ENCODE measurements at regions not wholly inside any gene's neighbourhood (a gene's known extent, or its start where the extent isn't known, plus 50 kb on each side); places are given as distances from the start of the nearest gene placed in this dataset.
A peak's percentile ranks its signal among the peaks of the same experiment; 100 is the strongest.

DNA sequence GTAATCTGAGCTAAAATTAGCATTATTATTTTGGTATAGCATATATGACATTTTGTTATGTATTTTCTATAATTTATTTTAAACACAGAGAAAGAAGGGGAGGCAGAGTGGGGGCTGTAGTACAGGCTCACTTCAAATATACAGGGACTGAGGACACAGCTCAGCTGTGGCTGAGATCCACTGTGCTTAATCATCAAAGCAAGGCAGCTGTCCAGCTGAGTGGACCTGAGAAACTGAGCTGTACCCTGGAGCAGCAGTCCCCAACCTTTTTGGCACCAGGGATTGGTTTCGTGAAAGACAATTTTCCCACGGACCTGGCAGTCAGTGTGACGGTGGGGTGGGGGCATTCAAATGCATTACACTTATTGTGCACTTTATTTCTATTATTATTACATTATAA lies 687.2 kb downstream of the RNF144A start:
- Histone ChIP-seq H3K9me3 (ENCODE audit: low read length) (peaks cover 2% of the 10 kb centered on the region; the same call in 1 of the 2 replicates), H3K4me1 (ENCODE audit: low read length) (peaks cover 6% of the 10 kb centered on the region), H3K27me3 (ENCODE audit: low read length) (no peaks in the 10 kb centered on the region), H3K4me2 (ENCODE audit: low read depth, low read length, poor library complexity, severe bottlenecking) (no peak overlapping the region), H3K36me3 (ENCODE audit: insufficient read depth, low read length) (no peaks in the 10 kb centered on the region), H2AFZ (ENCODE audit: low read length) (no peak overlapping the region), H3K4me3 (ENCODE audit: low read length) (no peak overlapping the region), H3K79me2 (ENCODE audit: low read length) (no peaks in the 10 kb centered on the region), H3K27ac (ENCODE audit: low read length) (no peak overlapping the region), H3K9me2 (replicated peaks; ENCODE audit: insufficient read depth, low read length) (no peaks in the 10 kb centered on the region), H3K9ac (ENCODE audit: low read length) (no peak overlapping the region), H4K20me1 (ENCODE audit: insufficient read depth, low read depth, low read length) (no peaks in the 10 kb centered on the region)
- no peak for DNase-seq

DNA sequence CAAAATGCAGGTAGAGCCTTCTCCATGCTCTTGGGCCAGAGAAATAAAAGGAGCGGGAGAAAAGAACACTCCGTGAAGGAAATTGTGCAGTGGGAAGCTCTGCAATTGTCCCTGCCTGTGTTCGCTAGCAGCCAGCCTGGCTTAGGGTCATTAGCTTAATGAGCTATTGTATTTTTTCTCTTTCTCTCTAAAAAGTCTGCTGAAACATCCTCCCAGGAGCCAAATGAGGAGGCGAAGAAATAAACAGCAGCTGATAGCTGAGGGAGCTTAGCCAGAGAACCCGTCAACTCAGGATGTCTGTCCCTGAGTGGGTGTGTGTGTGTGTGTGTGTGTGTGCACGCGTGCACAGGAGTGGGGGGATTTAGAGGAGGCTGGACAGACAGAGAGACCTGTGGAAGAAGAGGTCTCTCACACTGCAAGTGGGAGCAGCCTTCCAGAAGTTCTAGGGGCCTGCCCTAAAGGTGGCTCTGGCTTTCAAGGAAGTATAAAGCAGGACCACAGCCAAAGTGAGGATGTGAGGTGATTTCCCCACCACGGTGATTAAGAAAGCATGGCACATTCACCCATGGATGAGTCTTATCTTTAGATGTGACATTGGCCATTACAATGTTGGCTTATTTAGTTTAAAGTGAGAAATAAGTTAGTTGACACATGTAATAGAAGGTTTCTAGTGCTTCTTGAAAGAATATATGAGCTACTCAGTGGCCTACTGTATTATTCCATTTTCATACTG lies 690.4 kb downstream of the RNF144A start:
- no peak overlapping the region for H2AFZ ChIP-seq (ENCODE audit: low read length)
- no peak overlapping the region for H3K4me2 ChIP-seq (ENCODE audit: low read depth, low read length, poor library complexity, severe bottlenecking)
- no peak for DNase-seq

DNA sequence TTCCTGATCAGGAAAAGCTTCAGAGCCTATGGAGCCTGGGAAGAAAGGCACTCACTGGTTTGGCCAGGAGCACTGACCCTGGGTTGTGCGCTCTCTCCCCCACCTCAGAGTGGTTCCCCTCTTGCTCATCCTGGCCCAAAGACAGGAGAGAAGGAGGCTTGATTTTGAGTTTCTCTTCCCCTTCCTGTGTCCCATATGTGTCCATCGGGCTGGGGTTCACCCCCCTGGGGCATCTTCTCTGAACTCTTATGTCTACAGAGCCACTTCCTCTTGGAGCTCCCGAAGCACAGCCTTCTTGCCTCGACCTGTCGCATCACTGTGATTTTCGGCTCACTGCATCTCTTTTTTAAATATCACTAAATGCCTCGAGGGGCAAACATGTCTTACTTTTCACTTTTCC lies 692.3 kb downstream of the RNF144A start:
- H3K79me2 ChIP-seq (ENCODE audit: low read length), result no peaks in the 10 kb centered on the region
- H3K9me2 ChIP-seq (replicated peaks; ENCODE audit: insufficient read depth, low read length), result no peaks in the 10 kb centered on the region
- H3K9me3 ChIP-seq (ENCODE audit: low read length), result no peaks in the 10 kb centered on the region
- H2AFZ ChIP-seq (ENCODE audit: low read length), result no peak overlapping the region
- no peak overlapping the region for H3K4me3 ChIP-seq (ENCODE audit: low read length)
- peak overlapping the region; percentile 24 for H3K4me2 ChIP-seq (ENCODE audit: low read depth, low read length, poor library complexity, severe bottlenecking)
- H3K27ac ChIP-seq (ENCODE audit: low read length), result no peak overlapping the region
- H3K4me1 ChIP-seq (ENCODE audit: low read length), result peaks cover 16% of the 10 kb centered on the region
- no peak overlapping the region for H3K9ac ChIP-seq (ENCODE audit: low read length)
- H4K20me1 ChIP-seq (ENCODE audit: insufficient read depth, low read depth, low read length), result no peaks in the 10 kb centered on the region
- no peaks in the 10 kb centered on the region for H3K27me3 ChIP-seq (ENCODE audit: low read length)
- H3K36me3 ChIP-seq (ENCODE audit: insufficient read depth, low read length), result no peaks in the 10 kb centered on the region
- DNase-seq, result peak; percentile 64

More for the DNA sequence above, 690.4 kb downstream of the RNF144A start:
- H3K9me2 ChIP-seq (replicated peaks; ENCODE audit: insufficient read depth, low read length), result no peaks in the 10 kb centered on the region
- no peaks in the 10 kb centered on the region for H4K20me1 ChIP-seq (ENCODE audit: insufficient read depth, low read depth, low read length)
- no peaks in the 10 kb centered on the region for H3K36me3 ChIP-seq (ENCODE audit: insufficient read depth, low read length)
- H3K79me2 ChIP-seq (ENCODE audit: low read length), result no peaks in the 10 kb centered on the region
- no peak overlapping the region for H3K27ac ChIP-seq (ENCODE audit: low read length)
- peaks cover 16% of the 10 kb centered on the region for H3K4me1 ChIP-seq (ENCODE audit: low read length)
- H3K9me3 ChIP-seq (ENCODE audit: low read length), result no peaks in the 10 kb centered on the region
- H3K9ac ChIP-seq (ENCODE audit: low read length), result no peak overlapping the region
- H3K27me3 ChIP-seq (ENCODE audit: low read length), result no peaks in the 10 kb centered on the region
- no peak overlapping the region for H3K4me3 ChIP-seq (ENCODE audit: low read length)

DNA sequence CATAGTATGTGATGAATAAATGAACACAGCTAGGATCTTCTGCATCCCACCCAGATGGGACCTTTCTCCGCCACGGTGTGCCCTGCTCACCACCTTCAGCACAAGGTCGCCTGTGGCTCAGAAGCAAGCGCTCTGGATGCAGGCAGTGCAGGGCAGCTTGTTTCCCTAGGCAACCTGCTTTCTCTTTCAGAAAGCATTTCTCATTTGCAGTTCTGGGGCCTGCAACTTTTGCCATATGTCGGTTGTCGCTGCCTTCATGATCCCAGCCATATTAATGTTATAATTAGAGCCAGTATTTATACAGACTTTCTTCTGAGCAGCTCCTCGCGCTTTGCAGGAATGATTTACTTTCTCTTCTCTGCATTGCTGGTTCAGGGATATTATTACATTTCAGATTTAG lies 692.8 kb downstream of the RNF144A start:
- H2AFZ ChIP-seq (ENCODE audit: low read length), result no peak overlapping the region
- H3K9ac ChIP-seq (ENCODE audit: low read length), result no peak overlapping the region
- no peaks in the 10 kb centered on the region for H3K36me3 ChIP-seq (ENCODE audit: insufficient read depth, low read length)
- peak overlapping the region; percentile 24 for H3K4me2 ChIP-seq (ENCODE audit: low read depth, low read length, poor library complexity, severe bottlenecking)
- peaks cover 16% of the 10 kb centered on the region for H3K4me1 ChIP-seq (ENCODE audit: low read length)
- H4K20me1 ChIP-seq (ENCODE audit: insufficient read depth, low read depth, low read length), result no peaks in the 10 kb centered on the region
- no peaks in the 10 kb centered on the region for H3K9me2 ChIP-seq (replicated peaks; ENCODE audit: insufficient read depth, low read length)
- no peaks in the 10 kb centered on the region for H3K79me2 ChIP-seq (ENCODE audit: low read length)
- no peaks in the 10 kb centered on the region for H3K9me3 ChIP-seq (ENCODE audit: low read length)
- no peak overlapping the region for H3K27ac ChIP-seq (ENCODE audit: low read length)
- H3K27me3 ChIP-seq (ENCODE audit: low read length), result no peaks in the 10 kb centered on the region
- no peak overlapping the region for H3K4me3 ChIP-seq (ENCODE audit: low read length)
- no peak for DNase-seq

DNA sequence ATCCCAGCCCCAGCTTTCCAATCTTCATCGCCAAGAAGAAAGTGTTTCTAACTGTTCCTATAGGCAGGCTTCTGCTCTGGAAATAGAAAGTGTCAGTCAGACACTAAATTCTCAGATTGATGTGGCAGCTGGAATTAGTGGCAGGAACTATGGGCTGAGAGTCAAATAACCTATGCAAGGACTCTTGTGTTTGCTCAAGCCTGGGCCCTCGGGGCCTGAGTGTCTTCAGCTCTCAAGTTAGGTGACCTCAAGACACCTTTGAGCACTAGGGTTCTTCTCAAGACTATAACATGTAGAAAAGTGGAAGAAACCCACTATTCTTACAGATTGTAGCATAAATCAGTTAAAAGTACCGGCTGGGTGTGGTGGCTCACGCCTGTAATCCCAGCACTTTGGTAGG lies 694.5 kb downstream of the RNF144A start:
- Histone ChIP-seq H2AFZ (ENCODE audit: low read length) (no peak overlapping the region), H3K4me3 (ENCODE audit: low read length) (no peak overlapping the region), H3K4me1 (ENCODE audit: low read length) (peaks cover 16% of the 10 kb centered on the region), H3K36me3 (ENCODE audit: insufficient read depth, low read length) (no peaks in the 10 kb centered on the region), H3K9me2 (replicated peaks; ENCODE audit: insufficient read depth, low read length) (no peaks in the 10 kb centered on the region), H3K27me3 (ENCODE audit: low read length) (no peaks in the 10 kb centered on the region), H3K9me3 (ENCODE audit: low read length) (no peaks in the 10 kb centered on the region), H4K20me1 (ENCODE audit: insufficient read depth, low read depth, low read length) (no peaks in the 10 kb centered on the region), H3K4me2 (ENCODE audit: low read depth, low read length, poor library complexity, severe bottlenecking) (no peak overlapping the region), H3K79me2 (ENCODE audit: low read length) (no peaks in the 10 kb centered on the region), H3K27ac (ENCODE audit: low read length) (no peak overlapping the region), H3K9ac (ENCODE audit: low read length) (no peak overlapping the region)
- DNase-seq, result no peak

DNA sequence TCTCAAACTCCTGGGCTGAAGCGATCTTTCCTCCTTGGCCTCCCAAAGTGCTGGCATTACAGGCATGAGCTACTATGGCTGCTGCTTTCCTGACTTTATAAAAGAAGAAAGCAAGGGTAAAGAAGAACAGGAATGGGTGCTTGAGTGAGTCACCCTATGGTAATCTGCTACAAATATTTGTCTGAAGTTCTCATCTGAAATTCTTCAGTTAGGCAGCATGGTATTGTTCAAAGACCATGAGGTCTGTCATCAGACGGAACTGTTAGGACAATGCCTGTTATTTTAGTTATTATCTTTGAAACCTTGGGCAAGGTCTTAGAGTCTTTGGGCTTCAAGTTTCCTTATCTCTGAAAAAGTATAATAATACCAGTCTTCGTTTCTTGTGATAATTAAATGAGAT lies 695.8 kb downstream of the RNF144A start:
- H3K4me3 ChIP-seq (ENCODE audit: low read length), result no peak overlapping the region
- no peaks in the 10 kb centered on the region for H3K9me3 ChIP-seq (ENCODE audit: low read length)
- no peaks in the 10 kb centered on the region for H4K20me1 ChIP-seq (ENCODE audit: insufficient read depth, low read depth, low read length)

DNA sequence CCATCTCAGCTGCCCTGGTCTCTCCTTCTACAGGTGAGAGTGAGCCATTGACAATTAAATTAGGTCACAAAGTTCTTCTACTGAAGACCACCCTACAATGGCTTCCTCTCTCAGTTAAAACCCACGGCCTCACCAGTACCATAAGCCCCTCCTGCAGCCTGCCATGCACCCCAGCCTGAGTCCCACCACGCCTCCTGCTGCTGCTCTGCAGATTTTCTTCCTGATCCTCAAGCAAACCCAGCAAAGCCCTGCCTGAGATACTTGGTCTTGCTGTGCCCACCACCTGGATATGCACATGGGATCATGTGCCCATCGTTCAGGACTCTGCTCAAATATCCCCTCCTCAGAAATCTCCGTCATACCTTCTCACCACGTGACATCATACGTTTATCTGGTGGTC lies 696.6 kb downstream of the RNF144A start:
- no peak overlapping the region for H3K4me2 ChIP-seq (ENCODE audit: low read depth, low read length, poor library complexity, severe bottlenecking)
- no peak overlapping the region for H3K9ac ChIP-seq (ENCODE audit: low read length)
- H2AFZ ChIP-seq (ENCODE audit: low read length), result no peak overlapping the region
- DNase-seq, result no peak
- H3K27me3 ChIP-seq (ENCODE audit: low read length), result no peaks in the 10 kb centered on the region
- H3K4me3 ChIP-seq (ENCODE audit: low read length), result no peak overlapping the region
- no peaks in the 10 kb centered on the region for H4K20me1 ChIP-seq (ENCODE audit: insufficient read depth, low read depth, low read length)
- no peaks in the 10 kb centered on the region for H3K36me3 ChIP-seq (ENCODE audit: insufficient read depth, low read length)
- no peaks in the 10 kb centered on the region for H3K9me3 ChIP-seq (ENCODE audit: low read length)
- no peaks in the 10 kb centered on the region for H3K79me2 ChIP-seq (ENCODE audit: low read length)
- H3K4me1 ChIP-seq (ENCODE audit: low read length), result peaks cover 16% of the 10 kb centered on the region
- no peaks in the 10 kb centered on the region for H3K9me2 ChIP-seq (replicated peaks; ENCODE audit: insufficient read depth, low read length)
- no peak overlapping the region for H3K27ac ChIP-seq (ENCODE audit: low read length)

More for the DNA sequence above, 695.8 kb downstream of the RNF144A start:
- Histone ChIP-seq H3K9me2 (replicated peaks; ENCODE audit: insufficient read depth, low read length) (no peaks in the 10 kb centered on the region), H3K27ac (ENCODE audit: low read length) (no peak overlapping the region), H3K36me3 (ENCODE audit: insufficient read depth, low read length) (no peaks in the 10 kb centered on the region), H3K4me2 (ENCODE audit: low read depth, low read length, poor library complexity, severe bottlenecking) (no peak overlapping the region), H3K79me2 (ENCODE audit: low read length) (no peaks in the 10 kb centered on the region), H3K27me3 (ENCODE audit: low read length) (no peaks in the 10 kb centered on the region), H3K4me1 (ENCODE audit: low read length) (peaks cover 16% of the 10 kb centered on the region), H2AFZ (ENCODE audit: low read length) (no peak overlapping the region), H3K9ac (ENCODE audit: low read length) (no peak overlapping the region)
- DNase-seq, result no peak

DNA sequence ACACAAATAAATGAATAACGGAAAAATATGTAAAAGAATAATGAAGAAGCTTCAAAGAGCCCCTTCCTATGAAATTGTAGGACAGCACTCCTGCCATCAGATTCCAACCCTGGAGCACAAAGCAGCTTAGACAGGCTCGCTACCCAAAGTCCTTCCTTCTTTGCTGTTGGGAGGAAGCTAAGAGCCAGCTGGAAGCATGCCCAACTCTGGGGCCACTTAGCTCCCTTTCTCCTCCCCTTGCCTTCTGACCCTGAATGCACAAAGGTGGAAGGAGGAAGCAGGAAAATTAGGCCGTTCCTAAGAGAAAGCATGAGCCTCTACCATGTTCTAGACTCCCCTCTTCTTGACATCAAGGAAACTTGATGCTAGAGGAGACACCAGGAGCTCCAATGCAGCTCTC lies 700.8 kb downstream of the RNF144A start:
- Histone ChIP-seq H3K36me3 (ENCODE audit: insufficient read depth, low read length) (no peaks in the 10 kb centered on the region), H3K27me3 (ENCODE audit: low read length) (no peaks in the 10 kb centered on the region), H3K9me2 (replicated peaks; ENCODE audit: insufficient read depth, low read length) (no peaks in the 10 kb centered on the region), H3K4me1 (ENCODE audit: low read length) (no peaks in the 10 kb centered on the region), H3K4me3 (ENCODE audit: low read length) (no peak overlapping the region), H3K27ac (ENCODE audit: low read length) (no peak overlapping the region), H3K4me2 (ENCODE audit: low read depth, low read length, poor library complexity, severe bottlenecking) (no peak overlapping the region), H3K79me2 (ENCODE audit: low read length) (no peaks in the 10 kb centered on the region), H3K9ac (ENCODE audit: low read length) (no peak overlapping the region), H2AFZ (ENCODE audit: low read length) (no peak overlapping the region), H4K20me1 (ENCODE audit: insufficient read depth, low read depth, low read length) (no peaks in the 10 kb centered on the region), H3K9me3 (ENCODE audit: low read length) (no peaks in the 10 kb centered on the region)
- DNase-seq, result no peak

All from Karpas-422 (cell line).